RWPE2 (cell line): ENCODE measurements at regions not wholly inside any gene's neighbourhood (a gene's known extent, or its start where the extent isn't known, plus 50 kb on each side); places are given as distances from the start of the nearest gene placed in this dataset.

Source experiments
- ATAC-seq: fragments of 200-7000 bp; cut with Tn5 transposase; 3 replicates; pipeline ENCODE4 v1.9.1; 2021; ENCODE audit warnings: low read depth
- DNase-seq: peaks from one replicate; pipeline ENCODE4 v3.0.0-alpha.2; 2020; ENCODE audit warnings: low spot score
- H3K27ac ChIP-seq: fragments of 450-650 bp; 2 replicates; pipeline ENCODE4 v1.5.1; 2017; ENCODE audit warnings: mild to moderate bottlenecking; ENCODE audit not compliant: poor library complexity, severe bottlenecking
- H3K27me3 ChIP-seq: fragments of 250-450 bp; sonication (Bioruptor Pico); 2 replicates; pipeline ENCODE4 v1.5.1; 2021; ENCODE audit warnings: mild to moderate bottlenecking, moderate library complexity; ENCODE audit not compliant: insufficient read depth, poor library complexity, severe bottlenecking
- H3K36me3 ChIP-seq: fragments of 250-450 bp; sonication (Bioruptor Pico); 2 replicates; pipeline ENCODE4 v1.5.1; 2020; ENCODE audit warnings: low read depth, mild to moderate bottlenecking, moderate library complexity
- H3K4me1 ChIP-seq: fragments of 250-450 bp; sonication (Bioruptor Pico); 2 replicates; pipeline ENCODE4 v1.5.1; 2021; ENCODE audit warnings: mild to moderate bottlenecking, moderate library complexity; ENCODE audit not compliant: insufficient read depth, poor library complexity, severe bottlenecking
- H3K4me3 ChIP-seq: fragments of 250-450 bp; sonication (Bioruptor Pico); 2 replicates; pipeline ENCODE4 v1.5.1; 2021; ENCODE audit warnings: mild to moderate bottlenecking, moderate library complexity; ENCODE audit not compliant: severe bottlenecking
- H3K9me3 ChIP-seq: fragments of 250-450 bp; sonication (Bioruptor Pico); 2 replicates; pipeline ENCODE4 v1.5.1; 2021; ENCODE audit warnings: mild to moderate bottlenecking, moderate library complexity; ENCODE audit not compliant: severe bottlenecking
- TF ChIP-seq, protein P1 (sequence below): fragments of 450-650 bp; IDR thresholded peaks from one replicate; pipeline ENCODE4 v1.5.1; 2017; ENCODE audit warnings: mild to moderate bottlenecking, moderate library complexity; ENCODE audit not compliant: poor library complexity, severe bottlenecking

DNA sequence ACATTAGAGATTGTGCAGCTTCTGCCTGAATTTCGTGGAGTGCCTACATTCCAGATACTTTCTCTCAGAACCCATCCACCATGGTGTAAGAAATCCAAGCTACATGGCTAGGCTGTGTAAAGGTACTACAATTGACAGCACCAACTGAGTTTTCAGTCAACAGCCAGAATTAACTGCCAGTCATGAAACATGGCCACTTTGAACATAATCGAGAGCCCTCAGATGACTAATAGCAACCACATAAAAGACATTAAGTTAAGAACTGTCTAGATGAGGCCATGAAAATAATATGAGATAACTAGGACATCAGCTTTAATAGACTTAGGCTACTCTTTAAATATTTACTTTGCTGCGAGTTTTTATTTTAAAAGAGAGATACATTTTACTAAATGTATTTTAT is 1106.8 kb upstream of the LRRTM3 start:
- no peak for ATAC-seq
- no peaks in the 10 kb centered on the region for H3K36me3 ChIP-seq
- TF ChIP-seq, protein P1, sequence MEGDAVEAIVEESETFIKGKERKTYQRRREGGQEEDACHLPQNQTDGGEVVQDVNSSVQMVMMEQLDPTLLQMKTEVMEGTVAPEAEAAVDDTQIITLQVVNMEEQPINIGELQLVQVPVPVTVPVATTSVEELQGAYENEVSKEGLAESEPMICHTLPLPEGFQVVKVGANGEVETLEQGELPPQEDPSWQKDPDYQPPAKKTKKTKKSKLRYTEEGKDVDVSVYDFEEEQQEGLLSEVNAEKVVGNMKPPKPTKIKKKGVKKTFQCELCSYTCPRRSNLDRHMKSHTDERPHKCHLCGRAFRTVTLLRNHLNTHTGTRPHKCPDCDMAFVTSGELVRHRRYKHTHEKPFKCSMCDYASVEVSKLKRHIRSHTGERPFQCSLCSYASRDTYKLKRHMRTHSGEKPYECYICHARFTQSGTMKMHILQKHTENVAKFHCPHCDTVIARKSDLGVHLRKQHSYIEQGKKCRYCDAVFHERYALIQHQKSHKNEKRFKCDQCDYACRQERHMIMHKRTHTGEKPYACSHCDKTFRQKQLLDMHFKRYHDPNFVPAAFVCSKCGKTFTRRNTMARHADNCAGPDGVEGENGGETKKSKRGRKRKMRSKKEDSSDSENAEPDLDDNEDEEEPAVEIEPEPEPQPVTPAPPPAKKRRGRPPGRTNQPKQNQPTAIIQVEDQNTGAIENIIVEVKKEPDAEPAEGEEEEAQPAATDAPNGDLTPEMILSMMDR: no peak

GRCh38 chr10:65827359-65827758 is 1098.5 kb upstream of the LRRTM3 start:
- no peaks in the 10 kb centered on the region for H3K36me3 ChIP-seq
- H3K27ac ChIP-seq: no peak overlapping the region
- no peaks in the 10 kb centered on the region for H3K9me3 ChIP-seq
- no peak for ATAC-seq
- no peaks in the 10 kb centered on the region for H3K4me1 ChIP-seq
- DNase-seq: no peak
- no peaks in the 10 kb centered on the region for H3K27me3 ChIP-seq
- no peak overlapping the region for H3K4me3 ChIP-seq
- TF ChIP-seq, protein P1: no peak

More for the DNA sequence above, 1106.8 kb upstream of the LRRTM3 start:
- Histone ChIP-seq H3K4me1 (no peaks in the 10 kb centered on the region), H3K27me3 (no peaks in the 10 kb centered on the region), H3K4me3 (no peak overlapping the region), H3K9me3 (no peaks in the 10 kb centered on the region), H3K27ac (no peak overlapping the region)
- DNase-seq: no peak

GRCh38 chr10:65838811-65839210 is 1087.0 kb upstream of the LRRTM3 start:
- TF ChIP-seq, protein P1: no peak
- H3K9me3 ChIP-seq: no peaks in the 10 kb centered on the region
- H3K27ac ChIP-seq: no peak overlapping the region
- peaks cover 12% of the 10 kb centered on the region for H3K27me3 ChIP-seq
- H3K4me1 ChIP-seq: no peaks in the 10 kb centered on the region
- no peak for DNase-seq
- no peak overlapping the region for H3K4me3 ChIP-seq
- no peaks in the 10 kb centered on the region for H3K36me3 ChIP-seq
- ATAC-seq: no peak

DNA sequence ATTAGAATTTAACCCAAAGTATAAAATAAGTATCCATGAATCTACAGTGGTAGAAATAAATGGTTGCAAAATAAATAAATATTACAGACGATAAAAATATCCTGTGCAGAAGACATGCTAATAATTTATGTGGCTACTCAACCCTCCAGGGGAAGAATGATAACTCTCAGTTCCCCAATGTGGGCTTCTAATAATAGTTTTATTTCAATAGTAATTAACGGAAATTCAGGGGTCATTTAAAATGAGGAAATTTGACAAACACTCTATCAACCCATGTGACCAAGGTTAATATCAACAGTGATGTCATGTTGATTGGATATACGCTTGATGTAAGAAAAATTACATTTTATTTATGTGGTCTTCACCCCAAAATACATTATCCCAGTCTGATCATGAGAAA is 1082.6 kb upstream of the LRRTM3 start:
- Histone ChIP-seq H3K9me3 (no peaks in the 10 kb centered on the region), H3K4me3 (no peak overlapping the region), H3K36me3 (no peaks in the 10 kb centered on the region), H3K27me3 (peaks cover 2% of the 10 kb centered on the region), H3K4me1 (no peaks in the 10 kb centered on the region), H3K27ac (no peak overlapping the region)
- DNase-seq (no peak), ATAC-seq (no peak)
- TF ChIP-seq, protein P1: no peak

GRCh38 chr10:65845916-65846315 is 1079.9 kb upstream of the LRRTM3 start:
- ATAC-seq (no peak), DNase-seq (no peak)
- TF ChIP-seq, protein P1: no peak
- no peak overlapping the region for H3K27ac ChIP-seq
- no peak overlapping the region for H3K4me3 ChIP-seq
- H3K4me1 ChIP-seq: no peaks in the 10 kb centered on the region
- H3K9me3 ChIP-seq: no peaks in the 10 kb centered on the region
- no peaks in the 10 kb centered on the region for H3K36me3 ChIP-seq
- peaks cover 2% of the 10 kb centered on the region for H3K27me3 ChIP-seq
